HG03442 (cell line): ENCODE measurements at regions not wholly inside any gene's neighbourhood (a gene's known extent, or its start where the extent isn't known, plus 50 kb on each side); places are given as distances from the start of the nearest gene placed in this dataset.
A peak's percentile ranks its signal among the peaks of the same experiment; 100 is the strongest.

Source experiments
- ATAC-seq: cut with Tn5 transposase; IDR thresholded peaks from one replicate; pipeline ENCODE4 v1.9.1; 2021; ENCODE audit warnings: mild to moderate bottlenecking, moderate library complexity; ENCODE audit not compliant: unreplicated experiment

GRCh38 chr5:85168474-85168873 is 783.8 kb upstream of the EDIL3 start:
- no peak for ATAC-seq

DNA sequence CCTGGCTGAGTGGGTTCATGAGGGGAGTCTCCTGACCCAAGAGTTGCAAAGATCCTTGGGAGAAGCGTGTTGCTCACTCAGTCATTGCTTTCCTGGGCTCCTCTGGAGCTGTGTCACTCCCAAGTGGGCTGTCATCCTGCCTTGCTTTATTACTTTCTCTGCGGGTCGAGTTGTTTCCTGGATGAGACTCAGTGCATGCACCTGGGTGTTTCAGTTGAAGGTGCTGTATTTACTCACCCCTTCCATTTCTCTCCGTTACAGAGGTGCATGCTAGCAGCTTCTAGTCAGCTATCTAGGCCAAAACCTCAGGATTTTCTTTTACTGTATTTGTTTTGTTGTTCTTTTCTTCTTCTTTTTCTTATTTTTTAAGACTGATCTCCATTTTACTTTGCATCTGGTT is 785.5 kb upstream of the EDIL3 start:
- ATAC-seq: no peak

- ATAC-seq: no peak
Measured at GRCh38 chr5:85173469-85173868, 788.8 kb upstream of the EDIL3 start.

DNA sequence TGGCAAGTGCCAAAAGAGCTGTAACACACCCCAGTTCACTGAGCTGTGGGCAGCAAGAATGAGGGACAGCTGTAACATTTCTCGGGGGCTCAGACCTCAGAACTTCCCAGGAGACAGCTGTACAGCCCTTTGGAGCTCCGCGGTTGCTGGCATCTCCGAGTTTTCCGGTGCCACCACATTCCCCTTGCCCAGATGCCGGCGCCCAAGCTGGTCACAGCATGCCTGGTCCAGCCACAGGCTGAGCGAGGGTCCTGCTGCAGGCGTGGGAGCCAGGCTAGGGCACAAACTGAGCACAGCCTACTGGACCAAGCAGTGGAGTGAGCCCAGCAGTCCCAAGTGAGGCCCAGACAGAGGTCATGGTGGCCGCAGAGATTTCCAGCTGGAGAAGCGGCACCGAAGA is 797.7 kb upstream of the EDIL3 start:
- no peak for ATAC-seq

DNA sequence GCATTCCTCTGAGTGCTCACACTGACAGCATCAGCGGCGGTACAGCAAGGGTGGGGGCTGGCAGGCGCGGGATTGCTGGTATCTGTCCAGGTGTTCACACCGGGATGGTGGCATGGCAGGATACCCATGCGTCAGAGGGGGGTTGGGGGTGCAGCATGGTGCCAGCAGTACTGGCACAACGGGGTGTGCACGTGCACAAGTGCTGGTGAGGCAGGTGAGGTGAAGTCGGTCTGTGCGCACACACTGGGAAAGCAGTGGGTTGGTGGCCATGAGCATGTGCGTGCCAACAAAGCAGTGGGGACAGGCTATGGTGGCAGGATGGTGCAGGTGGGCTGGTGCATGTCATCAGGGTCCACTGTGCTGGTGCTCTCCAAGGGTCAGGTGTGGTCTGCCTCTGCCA is 819.6 kb upstream of the EDIL3 start:
- ATAC-seq: no peak

DNA sequence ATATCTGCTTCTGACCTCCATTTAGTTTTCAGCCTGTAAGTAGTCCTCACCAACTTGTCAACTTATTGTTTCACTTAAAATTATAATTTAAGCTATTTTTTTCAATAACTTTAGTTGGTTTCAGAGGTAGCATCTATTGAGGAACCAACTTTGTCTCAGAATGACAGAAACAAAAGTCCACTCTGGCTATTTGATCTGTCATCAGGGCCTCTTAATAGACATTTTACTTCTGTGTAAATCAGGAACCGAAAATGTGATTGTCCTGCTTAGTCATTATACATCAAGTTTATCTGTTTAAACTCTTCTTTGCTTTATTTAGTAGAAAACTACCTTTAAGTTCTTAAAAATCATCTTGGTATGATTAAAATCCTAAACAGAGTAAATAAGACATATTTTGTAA is 820.8 kb upstream of the EDIL3 start:
- no peak for ATAC-seq

- ATAC-seq: no peak
Measured at GRCh38 chr5:85225388-85225787, 840.7 kb upstream of the EDIL3 start.

- no peak for ATAC-seq
Measured at GRCh38 chr5:85249204-85249603, 864.5 kb upstream of the EDIL3 start.

GRCh38 chr5:85263125-85263524 is 878.4 kb upstream of the EDIL3 start:
- no peak for ATAC-seq

GRCh38 chr5:85266692-85267091 is 882.0 kb upstream of the EDIL3 start:
- no peak for ATAC-seq

- ATAC-seq: no peak
Measured at GRCh38 chr5:85268194-85268593, 883.5 kb upstream of the EDIL3 start.

- ATAC-seq: peak; percentile 92
Measured at GRCh38 chr5:85278193-85278592, 893.5 kb upstream of the EDIL3 start.

- no peak for ATAC-seq
Measured at GRCh38 chr5:85288914-85289313, 904.2 kb upstream of the EDIL3 start.

- ATAC-seq: no peak
Measured at GRCh38 chr5:85293145-85293785, 908.6 kb upstream of the EDIL3 start.

- ATAC-seq: no peak
Measured at GRCh38 chr5:85304524-85304923, 919.8 kb upstream of the EDIL3 start.

DNA sequence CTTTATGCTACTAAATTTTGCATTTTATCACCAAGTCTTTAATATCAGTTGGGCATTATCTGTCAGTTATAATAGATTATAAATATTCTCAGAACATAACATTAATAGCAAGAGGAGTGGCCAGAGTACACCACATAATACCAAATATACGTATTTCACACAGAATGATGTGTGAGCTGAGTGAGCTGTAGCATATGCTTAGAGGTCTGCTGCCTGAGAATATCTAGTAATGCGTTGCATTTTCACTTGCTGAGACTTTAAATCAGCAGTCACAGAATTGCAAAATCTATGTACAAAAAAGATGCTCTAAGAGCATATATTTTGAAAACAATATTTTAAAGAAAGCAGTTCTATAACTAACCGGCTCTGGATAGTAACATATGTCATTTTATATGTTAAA is 921.1 kb upstream of the EDIL3 start:
- ATAC-seq: no peak

DNA sequence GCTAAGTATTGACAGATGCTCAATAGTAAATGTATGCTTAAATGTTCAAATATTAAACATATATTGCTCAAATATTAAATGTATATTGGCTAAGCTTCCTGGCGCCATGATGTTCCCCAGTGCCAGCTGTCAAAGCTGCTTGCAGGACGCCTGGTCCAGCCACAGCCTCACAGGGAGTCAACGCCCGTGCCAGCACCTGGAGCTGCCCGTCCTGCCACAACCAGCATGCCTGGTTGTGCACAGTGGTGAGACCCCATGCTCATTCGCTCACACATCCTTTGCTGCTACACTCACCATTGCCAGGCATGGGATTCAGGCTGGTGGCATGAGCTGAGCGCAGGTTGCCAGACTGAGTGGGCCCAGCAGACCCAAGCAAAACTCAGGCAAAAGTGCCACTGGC is 926.9 kb upstream of the EDIL3 start:
- ATAC-seq: no peak

DNA sequence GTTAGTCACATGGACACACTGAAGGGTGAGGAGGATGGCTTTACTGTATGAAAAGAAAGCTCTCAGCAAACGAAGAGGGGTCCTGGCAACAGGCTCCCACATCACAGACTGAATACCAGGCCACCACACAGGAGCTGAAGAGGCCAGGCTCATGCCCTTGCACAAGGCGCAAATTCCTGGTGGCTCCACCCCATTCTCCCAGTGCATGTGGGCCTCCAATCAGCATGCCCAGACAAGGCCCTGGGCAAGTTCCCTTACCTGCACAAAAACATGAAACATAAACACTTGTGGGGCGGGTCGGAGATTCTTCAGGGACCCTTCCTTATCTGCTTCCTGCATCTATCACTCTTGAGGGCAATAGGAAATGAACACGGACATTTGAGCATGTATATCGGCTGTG is 935.8 kb upstream of the EDIL3 start:
- ATAC-seq: no peak

DNA sequence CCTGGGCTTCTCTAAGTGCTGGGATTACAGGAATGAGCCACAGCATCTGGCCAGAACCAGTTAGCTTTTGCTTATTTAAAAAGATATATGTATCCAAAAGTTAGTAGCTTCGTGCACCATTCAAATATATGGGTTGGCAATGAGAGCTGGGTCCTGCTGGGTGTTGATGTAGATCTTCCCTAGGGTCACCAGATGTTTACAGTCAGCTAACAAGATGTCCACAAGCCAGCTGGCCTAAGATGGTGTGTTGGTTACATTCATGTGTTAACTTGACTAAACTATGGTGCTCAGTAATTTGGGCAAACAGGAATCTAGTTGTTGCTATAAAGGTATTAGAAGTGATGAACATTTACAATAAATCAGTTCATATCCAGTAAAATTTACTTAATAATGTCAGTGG is 948.6 kb upstream of the EDIL3 start:
- ATAC-seq: no peak

GRCh38 chr5:85337435-85337834 is 952.8 kb upstream of the EDIL3 start:
- no peak for ATAC-seq

GRCh38 chr5:85340790-85341189 is 956.1 kb upstream of the EDIL3 start:
- no peak for ATAC-seq

DNA sequence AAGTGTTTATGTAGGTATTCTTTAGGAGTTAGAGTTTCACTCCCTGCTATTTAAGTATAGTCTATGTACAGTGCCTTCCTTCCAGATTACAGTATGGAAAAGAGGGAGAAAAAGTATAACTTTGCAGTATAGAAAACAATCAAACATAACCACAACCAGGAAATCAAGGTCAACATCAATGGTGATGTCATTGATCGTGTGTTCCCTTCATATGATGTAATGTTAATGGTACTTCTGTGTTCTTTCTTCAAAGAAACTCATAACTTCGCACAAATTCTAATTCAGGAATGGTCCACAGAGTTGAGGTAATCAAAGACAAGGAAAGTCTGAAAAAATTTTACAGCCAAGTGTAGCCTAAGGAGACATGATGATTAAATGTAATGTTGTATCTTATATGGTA is 961.1 kb upstream of the EDIL3 start:
- no peak for ATAC-seq

- no peak for ATAC-seq
Measured at GRCh38 chr5:85357309-85357708, 972.6 kb upstream of the EDIL3 start.

GRCh38 chr5:85375525-85375924 is 990.8 kb upstream of the EDIL3 start:
- no peak for ATAC-seq
